ENCODE measurements at regions not wholly inside any gene's neighbourhood (a gene's known extent, or its start where the extent isn't known, plus 50 kb on each side); places are given as distances from the start of the nearest gene placed in this dataset.

GRCh38 chr11:103530257-103530656 is 421.0 kb downstream of the DYNC2H1 start:
- DNase-seq (ENCODE audit: low spot score): no peak

DNA sequence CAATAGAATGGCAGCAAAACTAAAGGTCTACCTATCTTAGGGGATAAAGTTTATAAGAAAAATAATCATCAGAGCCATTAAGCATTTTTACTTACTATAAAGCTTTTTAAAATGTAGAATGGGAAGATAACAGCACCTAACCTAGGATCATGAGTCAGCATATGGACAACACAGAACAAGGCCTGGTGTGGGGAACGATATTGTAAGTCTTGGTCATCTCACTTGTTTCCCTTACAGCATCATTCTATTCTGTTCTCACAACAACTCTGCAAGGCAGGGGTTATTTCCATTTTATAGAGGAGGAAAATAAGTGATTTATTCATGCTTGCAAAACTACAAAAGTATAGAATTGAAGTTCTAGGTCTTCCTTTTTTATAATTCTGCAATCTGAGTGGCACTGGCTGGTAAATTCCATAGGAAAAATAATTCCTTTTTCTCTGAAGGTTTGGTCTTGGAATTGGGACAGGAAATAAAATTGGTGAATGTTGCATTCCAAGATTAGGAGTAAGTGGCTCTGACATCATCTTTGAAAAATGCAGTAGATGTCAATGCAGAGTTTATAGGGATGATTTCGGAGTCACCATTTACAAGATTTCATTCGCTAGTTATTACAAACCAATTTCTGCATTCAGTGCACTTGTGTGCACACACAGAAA is 423.0 kb downstream of the DYNC2H1 start:
- no peak for DNase-seq (ENCODE audit: low spot score)

- no peak for DNase-seq (ENCODE audit: low spot score)
These were observed 425.0 kb downstream of the DYNC2H1 start for GRCh38 chr11:103534191-103534590.

DNA sequence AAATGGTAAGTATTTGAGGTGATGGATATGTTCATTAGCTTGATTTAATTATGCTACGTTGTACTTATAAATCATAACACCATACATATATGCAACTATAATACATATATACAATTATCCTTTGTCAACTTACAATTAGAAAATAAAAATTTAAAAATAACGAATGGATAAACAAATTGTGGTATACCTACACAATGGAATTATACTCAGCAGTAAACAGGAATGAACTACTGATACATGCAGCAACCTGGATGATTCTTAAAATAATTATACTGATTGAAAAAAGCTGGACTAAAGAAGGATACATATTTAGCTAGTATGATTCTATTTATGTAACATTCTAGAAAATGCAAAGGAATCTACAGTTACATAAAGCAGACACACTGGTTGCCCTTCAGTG is 425.7 kb downstream of the DYNC2H1 start:
- DNase-seq (ENCODE audit: low spot score): no peak

- DNase-seq (ENCODE audit: low spot score): no peak
These were observed 427.1 kb downstream of the DYNC2H1 start for GRCh38 chr11:103536335-103536722.

DNA sequence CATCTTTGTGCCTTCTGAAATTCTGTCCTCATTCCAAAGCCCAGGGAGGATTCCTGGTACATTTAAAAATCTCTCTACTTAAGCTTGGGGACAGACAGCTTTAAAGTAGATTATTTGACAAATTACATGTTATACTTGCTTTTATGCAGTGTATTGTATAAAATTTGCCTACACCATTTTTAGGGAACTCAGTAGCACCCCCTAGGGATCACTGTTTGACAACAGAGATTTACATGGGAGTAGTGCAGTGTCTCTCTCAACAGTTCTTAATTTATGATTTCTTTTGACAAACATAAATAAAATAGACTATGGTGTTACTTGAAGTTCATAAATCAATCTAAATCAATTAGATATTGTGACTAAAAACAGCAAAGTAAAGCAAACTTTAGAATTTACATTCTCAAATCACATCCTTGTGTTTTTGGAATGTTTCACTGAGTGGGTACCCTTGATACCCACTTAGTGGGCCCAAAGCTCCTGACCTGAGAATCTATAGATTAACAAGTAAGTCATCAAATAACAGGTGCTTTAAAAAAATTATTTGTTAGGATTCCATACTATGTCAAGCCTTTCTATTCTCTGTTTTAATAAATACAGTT is 428.8 kb downstream of the DYNC2H1 start:
- no peak for DNase-seq (ENCODE audit: low spot score)

- DNase-seq (ENCODE audit: low spot score): no peak
These were observed 429.9 kb downstream of the DYNC2H1 start for GRCh38 chr11:103539166-103539565.

DNA sequence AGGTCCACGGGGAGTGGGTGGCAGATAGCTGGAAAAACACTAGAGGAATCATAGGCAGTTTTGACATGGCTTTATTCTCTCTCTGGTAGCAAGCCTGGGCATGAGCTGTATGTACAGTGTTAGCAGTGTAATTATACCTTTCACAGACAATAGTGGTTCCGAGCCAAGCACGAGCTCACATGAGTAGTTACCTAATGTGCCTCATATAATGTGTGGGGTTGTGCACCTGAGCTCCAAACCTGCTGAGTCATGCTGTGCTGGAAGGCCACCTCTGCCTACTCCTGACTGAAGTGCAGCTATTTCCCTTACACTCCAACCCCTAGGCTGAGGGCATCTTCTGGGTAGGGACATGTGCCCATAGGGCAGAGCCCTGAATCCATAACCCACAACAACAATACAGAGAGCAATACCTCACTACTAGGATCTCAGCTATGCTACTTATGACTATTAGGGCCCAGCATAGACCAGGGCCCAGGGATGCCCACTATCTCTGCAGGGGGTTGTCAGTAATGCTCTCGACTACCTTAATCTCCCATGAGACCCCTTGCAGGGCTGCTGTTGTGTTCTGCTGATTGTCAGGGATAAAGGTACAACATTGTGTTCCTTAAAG is 432.1 kb downstream of the DYNC2H1 start:
- no peak for DNase-seq (ENCODE audit: low spot score)

GRCh38 chr11:103542851-103543250 is 433.6 kb downstream of the DYNC2H1 start:
- no peak for DNase-seq (ENCODE audit: low spot score)

DNA sequence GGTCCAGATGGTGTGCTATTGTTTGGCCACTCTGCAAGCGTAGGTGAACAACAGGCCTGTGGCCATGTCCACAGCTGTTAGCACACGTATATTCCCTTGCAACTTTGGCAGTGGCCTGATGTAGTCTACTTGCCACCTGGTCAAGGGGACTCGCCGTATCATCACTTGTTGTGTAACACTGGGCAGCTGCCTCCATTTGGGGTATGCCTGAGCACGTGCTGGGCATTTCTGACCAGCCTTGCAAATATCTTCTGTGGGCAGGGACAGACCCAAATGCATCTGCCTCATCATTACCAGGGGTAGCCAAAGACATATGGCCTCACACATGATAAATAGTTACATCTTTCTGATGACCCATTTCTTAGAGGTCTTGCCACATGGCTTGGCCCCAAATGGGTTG is 434.2 kb downstream of the DYNC2H1 start:
- DNase-seq (ENCODE audit: low spot score): no peak

DNA sequence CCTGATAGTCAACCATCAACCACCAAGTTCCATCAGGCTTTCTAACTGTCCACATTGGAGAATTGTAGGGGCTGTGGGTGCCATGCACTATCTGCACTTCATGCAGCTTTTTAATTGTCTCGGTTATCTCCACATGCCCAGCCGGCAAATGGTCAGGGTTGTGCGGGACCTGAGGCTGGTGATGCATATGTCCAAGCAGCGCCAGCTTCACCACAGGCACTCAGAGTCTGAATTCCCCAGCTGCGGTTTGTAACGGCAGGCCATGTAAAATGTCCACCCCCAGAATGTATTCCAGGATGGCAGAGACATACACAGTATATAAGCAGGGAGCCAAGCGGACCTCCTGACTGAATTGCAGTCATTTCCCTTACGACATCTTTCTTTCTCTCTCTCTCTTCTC is 435.6 kb downstream of the DYNC2H1 start:
- no peak for DNase-seq (ENCODE audit: low spot score)

- DNase-seq (ENCODE audit: low spot score): no peak
These were observed 436.3 kb downstream of the DYNC2H1 start for GRCh38 chr11:103545551-103545950.

- no peak for DNase-seq (ENCODE audit: low spot score)
These were observed 437.0 kb downstream of the DYNC2H1 start for GRCh38 chr11:103546236-103546635.

- no peak for DNase-seq (ENCODE audit: low spot score)
These were observed 437.8 kb downstream of the DYNC2H1 start for GRCh38 chr11:103547024-103547423.

DNA sequence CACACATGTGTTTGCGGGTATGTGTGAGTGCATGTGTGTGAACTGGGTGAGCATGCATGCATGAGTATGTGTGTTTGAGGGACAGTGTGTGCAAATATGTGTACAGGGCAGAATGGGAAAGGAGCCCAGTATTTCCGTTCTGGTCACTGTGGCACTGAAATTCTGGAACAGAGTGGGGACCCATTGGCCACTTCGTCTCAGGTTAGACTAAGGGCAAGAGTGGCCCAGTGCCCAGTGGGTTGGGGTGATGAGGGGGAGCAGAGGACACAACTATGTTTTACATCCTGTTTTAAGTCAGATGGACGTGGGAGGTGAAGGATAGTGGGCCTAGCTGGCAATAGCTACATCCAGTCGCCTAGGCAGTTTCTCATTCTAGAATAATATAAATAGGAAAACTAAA is 438.5 kb downstream of the DYNC2H1 start:
- DNase-seq (ENCODE audit: low spot score): no peak

DNA sequence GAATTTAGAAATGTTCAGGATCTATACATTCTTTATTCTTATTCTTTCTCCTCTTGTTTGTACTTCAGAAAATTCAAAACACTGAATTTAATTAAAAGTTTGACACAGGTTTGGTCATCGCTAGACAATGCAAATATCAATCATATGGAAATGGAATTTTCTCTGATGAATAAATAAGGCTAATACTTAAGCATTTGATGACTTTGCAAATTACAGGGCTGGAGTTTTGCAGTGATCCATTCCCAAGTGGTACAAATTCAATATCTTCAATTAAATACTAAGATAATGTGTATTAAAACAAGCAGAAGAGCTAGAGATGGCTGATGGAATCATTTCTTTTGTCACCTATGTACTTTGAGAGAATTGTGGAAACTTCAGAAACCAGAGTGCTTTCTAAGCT is 439.6 kb downstream of the DYNC2H1 start:
- no peak for DNase-seq (ENCODE audit: low spot score)

DNA sequence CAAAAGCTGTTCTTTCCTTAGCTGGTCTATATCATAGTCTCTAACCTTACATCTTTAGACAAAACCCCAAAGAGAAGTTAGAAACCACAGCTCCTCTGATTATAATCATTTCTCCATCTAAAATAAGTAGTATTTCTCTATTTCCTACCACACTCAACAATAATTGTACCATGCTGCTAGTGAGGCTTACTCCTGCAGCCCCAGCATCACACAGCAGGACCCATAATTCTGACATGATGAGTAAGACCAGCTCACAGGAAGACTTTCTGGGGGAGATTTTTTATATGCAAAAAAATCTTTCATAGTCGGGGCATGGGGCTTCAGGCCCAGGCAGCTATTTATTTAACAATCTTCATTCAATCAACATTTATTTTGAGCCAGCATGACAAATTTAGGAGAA is 441.6 kb downstream of the DYNC2H1 start:
- DNase-seq (ENCODE audit: low spot score): no peak

DNA sequence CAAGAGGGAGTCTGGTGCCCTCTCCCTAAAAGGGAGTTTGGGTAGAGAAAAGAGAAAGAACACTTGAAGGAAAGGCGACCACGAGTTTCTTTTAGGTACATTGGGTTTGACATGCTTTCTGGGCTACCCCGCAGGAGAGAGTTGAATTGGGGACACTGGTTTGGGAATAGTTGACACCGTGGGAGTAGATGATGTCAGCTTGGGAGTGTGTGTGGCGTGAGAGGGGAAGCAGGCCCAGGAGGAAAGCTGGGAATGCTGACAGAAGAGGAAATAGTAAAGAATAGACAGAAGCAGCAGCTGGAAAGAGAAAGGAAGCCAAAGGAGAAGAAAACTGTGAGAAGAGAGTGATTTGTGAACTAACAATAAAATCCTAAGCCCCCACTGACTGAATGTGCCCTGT is 442.9 kb downstream of the DYNC2H1 start:
- no peak for DNase-seq (ENCODE audit: low spot score)

DNA sequence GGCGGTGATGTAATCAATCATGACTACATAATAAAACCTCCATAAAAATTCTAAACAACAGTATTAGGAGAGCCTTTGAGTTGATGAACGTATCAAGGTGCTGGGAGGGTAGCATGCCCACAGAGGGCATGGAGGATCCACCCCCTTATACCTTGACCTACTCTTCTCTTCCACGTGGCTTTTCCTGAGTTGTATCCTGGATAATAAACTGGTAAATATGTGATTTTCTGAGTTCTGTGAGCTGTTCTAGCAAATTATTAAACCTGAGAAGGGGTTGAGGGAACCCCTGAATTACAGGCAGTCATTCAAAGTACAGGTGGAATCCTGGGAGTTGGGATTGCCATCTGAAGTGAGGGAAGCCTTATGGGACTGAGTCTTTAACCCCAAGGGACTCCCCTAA is 446.9 kb downstream of the DYNC2H1 start:
- DNase-seq (ENCODE audit: low spot score): no peak

- DNase-seq (ENCODE audit: low spot score): no peak
These were observed 456.9 kb downstream of the DYNC2H1 start for GRCh38 chr11:103566116-103566515.

- DNase-seq (ENCODE audit: low spot score): no peak
These were observed 454.7 kb upstream of the DDI1 start for GRCh38 chr11:103581760-103582159.

- DNase-seq (ENCODE audit: low spot score): no peak
These were observed 454.0 kb upstream of the DDI1 start for GRCh38 chr11:103582351-103582909.

DNA sequence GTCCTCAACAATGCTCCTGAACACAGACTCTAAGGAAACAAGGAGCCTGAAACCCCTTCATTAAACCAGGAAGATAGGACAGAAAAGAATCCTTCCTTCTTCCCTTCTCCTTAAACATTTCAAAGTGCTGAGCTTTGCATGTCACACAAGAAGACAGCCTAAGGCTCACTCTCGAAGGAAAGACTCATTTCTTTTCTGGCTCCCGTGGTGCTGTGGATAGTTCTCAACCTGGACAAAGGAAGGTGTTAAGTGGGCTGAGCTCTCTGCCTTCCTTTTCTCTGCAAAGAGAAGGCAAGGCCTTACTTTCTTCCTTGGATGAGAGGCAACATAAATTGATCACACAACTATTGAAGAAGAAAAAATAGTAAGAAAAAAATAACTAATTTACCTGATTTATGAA is 452.4 kb upstream of the DDI1 start:
- DNase-seq (ENCODE audit: low spot score): no peak

DNA sequence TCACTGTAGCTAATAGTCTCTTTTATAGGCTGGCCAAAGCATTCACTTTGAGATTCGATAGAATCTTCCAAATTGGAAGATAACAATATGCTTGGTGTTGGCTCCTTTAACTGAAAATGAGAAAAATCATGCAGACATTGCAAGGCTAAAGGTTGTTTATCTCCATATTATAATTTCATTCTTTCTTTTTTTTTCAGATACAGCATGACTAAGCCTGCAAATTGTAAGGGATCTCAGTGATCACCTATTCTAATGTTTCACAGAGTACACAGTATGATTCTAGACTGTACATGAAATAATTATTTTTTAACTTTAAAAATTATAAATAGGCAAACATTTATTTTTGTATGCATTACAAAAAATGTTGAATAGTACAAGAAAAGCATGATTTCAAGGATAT is 451.7 kb upstream of the DDI1 start:
- no peak for DNase-seq (ENCODE audit: low spot score)
